ENCODE measurements at regions not wholly inside any gene's neighbourhood (a gene's known extent, or its start where the extent isn't known, plus 50 kb on each side); places are given as distances from the start of the nearest gene placed in this dataset.

GRCh38 chr2:196233021-196233804 lies 61.8 kb upstream of the STK17B start:
- H3K27me3 ChIP-seq (ENCODE audit: insufficient read depth, low read length): no peaks in the 10 kb centered on the region
- H3K23ac ChIP-seq (ENCODE audit: insufficient read length, low read depth, low read length): no peak overlapping the region
- H3K4me1 ChIP-seq (ENCODE audit: insufficient read depth, low read length): no peaks in the 10 kb centered on the region
- no peak overlapping the region for H3K27ac ChIP-seq (ENCODE audit: insufficient read length, low read depth, low read length)
- H4K5ac ChIP-seq (ENCODE audit: insufficient read length, low read depth, low read length): no peak overlapping the region
- H3T11ph ChIP-seq (ENCODE audit: low read length): no peak overlapping the region
- H3K9me3 Mint-ChIP-seq: peaks cover 0 to 3% of the 10 kb centered on the region in 2 experiments; a peak in 1 of 5 replicates
- H2BK12ac ChIP-seq (ENCODE audit: insufficient read length, low read depth, low read length): no peak overlapping the region
- H3K18ac ChIP-seq (ENCODE audit: insufficient read length, low read depth, low read length): no peak overlapping the region
- H2BK120ac ChIP-seq (ENCODE audit: low read depth, low read length, poor library complexity, severe bottlenecking): no peak overlapping the region
- no peak overlapping the region for H2BK15ac ChIP-seq (ENCODE audit: low read depth, low read length)
- no peaks in the 10 kb centered on the region for H3K36me3 Mint-ChIP-seq (ENCODE audit: insufficient read depth in 1 of 3, low read depth in 3 of 3)
- no peak overlapping the region for H3K4me2 ChIP-seq (ENCODE audit: insufficient read depth, insufficient read length, low read length)
- H2AK5ac ChIP-seq (ENCODE audit: insufficient read length, low read length): no peak overlapping the region
- no peaks in the 10 kb centered on the region for H4K20me1 ChIP-seq (ENCODE audit: control insufficient read depth, insufficient read depth, insufficient read length)
- H3K14ac ChIP-seq (ENCODE audit: insufficient read depth, low read length): no peak overlapping the region
- H3K9me3 ChIP-seq (ENCODE audit: control insufficient read depth, low read depth, low read length): no peaks in the 10 kb centered on the region
- H4K91ac ChIP-seq (ENCODE audit: insufficient read length, low read depth, low read length): no peak overlapping the region
- no peaks in the 10 kb centered on the region for H3K4me1 Mint-ChIP-seq
- no peak overlapping the region for H3K27ac Mint-ChIP-seq
- no peak overlapping the region for H2BK5ac ChIP-seq (ENCODE audit: insufficient read length, low read length)
- no peak overlapping the region for H3K4me3 Mint-ChIP-seq
- H3K79me1 ChIP-seq (ENCODE audit: insufficient read depth, low read depth, low read length, poor library complexity, severe bottlenecking): no peaks in the 10 kb centered on the region
- no peak overlapping the region for H4K8ac ChIP-seq (replicated peaks; ENCODE audit: insufficient read length, low read depth, low read length)
- no peaks in the 10 kb centered on the region for H3K23me2 ChIP-seq (ENCODE audit: insufficient read length, low read depth, low read length, poor library complexity, severe bottlenecking)
- H3K4ac ChIP-seq (ENCODE audit: low read depth, low read length): no peak overlapping the region
- H3K79me2 ChIP-seq (ENCODE audit: insufficient read depth, low read length): no peaks in the 10 kb centered on the region
- WGBS (ENCODE audit: extremely low coverage, insufficient read length, low lambda C conversion rate): no CpG with 5 or more reads among the region's 5 CpGs
- TF ChIP-seq, protein P1, sequence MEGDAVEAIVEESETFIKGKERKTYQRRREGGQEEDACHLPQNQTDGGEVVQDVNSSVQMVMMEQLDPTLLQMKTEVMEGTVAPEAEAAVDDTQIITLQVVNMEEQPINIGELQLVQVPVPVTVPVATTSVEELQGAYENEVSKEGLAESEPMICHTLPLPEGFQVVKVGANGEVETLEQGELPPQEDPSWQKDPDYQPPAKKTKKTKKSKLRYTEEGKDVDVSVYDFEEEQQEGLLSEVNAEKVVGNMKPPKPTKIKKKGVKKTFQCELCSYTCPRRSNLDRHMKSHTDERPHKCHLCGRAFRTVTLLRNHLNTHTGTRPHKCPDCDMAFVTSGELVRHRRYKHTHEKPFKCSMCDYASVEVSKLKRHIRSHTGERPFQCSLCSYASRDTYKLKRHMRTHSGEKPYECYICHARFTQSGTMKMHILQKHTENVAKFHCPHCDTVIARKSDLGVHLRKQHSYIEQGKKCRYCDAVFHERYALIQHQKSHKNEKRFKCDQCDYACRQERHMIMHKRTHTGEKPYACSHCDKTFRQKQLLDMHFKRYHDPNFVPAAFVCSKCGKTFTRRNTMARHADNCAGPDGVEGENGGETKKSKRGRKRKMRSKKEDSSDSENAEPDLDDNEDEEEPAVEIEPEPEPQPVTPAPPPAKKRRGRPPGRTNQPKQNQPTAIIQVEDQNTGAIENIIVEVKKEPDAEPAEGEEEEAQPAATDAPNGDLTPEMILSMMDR (conservative IDR thresholded peaks at IDR 0.05): no peak
- no peak overlapping the region for H2BK20ac ChIP-seq (ENCODE audit: low read depth, low read length, poor library complexity, severe bottlenecking)
- no peak overlapping the region for H3K9ac ChIP-seq (ENCODE audit: extremely low read depth, insufficient read length, low read length)
- no peaks in the 10 kb centered on the region for H3K27me3 Mint-ChIP-seq (ENCODE audit: low read depth)
- no peak overlapping the region for H3K56ac ChIP-seq (ENCODE audit: insufficient read length, low read depth, low read length)
- no peak overlapping the region for H2AFZ ChIP-seq (ENCODE audit: low read length)
- no peak for DNase-seq

All from H9 (cell line).